Progenitor cell of endocrine pancreas (in vitro differentiated cells): ENCODE measurements at regions not wholly inside any gene's neighbourhood (a gene's known extent, or its start where the extent isn't known, plus 50 kb on each side); places are given as distances from the start of the nearest gene placed in this dataset.

Experiments used
- DNase-seq: peaks from one replicate; pipeline ENCODE4 v3.0.0; 2021; ENCODE audit warnings: low spot score; ENCODE audit not compliant: unreplicated experiment
- H3K27ac Mint-ChIP-seq: 2 replicates; pipeline ENCODE4 v1.8.0; 2021; ENCODE audit warnings: mild to moderate bottlenecking, moderate library complexity, mixed read lengths
- H3K27me3 Mint-ChIP-seq: 2 replicates; pipeline ENCODE4 v1.8.0; 2021; ENCODE audit warnings: mixed read lengths
- H3K36me3 Mint-ChIP-seq: 2 replicates; pipeline ENCODE4 v1.8.0; 2022; ENCODE audit warnings: mixed read lengths; ENCODE audit not compliant: insufficient read depth
- H3K4me1 Mint-ChIP-seq: 2 replicates; pipeline ENCODE4 v1.8.0; 2021; ENCODE audit warnings: low read depth, mixed read lengths
- H3K4me3 Mint-ChIP-seq: 2 replicates; pipeline ENCODE4 v1.8.0; 2021; ENCODE audit warnings: low read depth, mild to moderate bottlenecking, moderate library complexity, mixed read lengths
- H3K9me3 Mint-ChIP-seq: 2 replicates; pipeline ENCODE4 v1.8.0; 2021; ENCODE audit warnings: low read depth, mixed read lengths
- CTCF ChIP-seq: fragments of 200-600 bp; sonication (generic); IDR thresholded peaks from one replicate; pipeline ENCODE4 v1.5.0; 2021; ENCODE audit warnings: antibody characterized with exemption, mild to moderate bottlenecking; ENCODE audit not compliant: unreplicated experiment

- no peaks in the 10 kb centered on the region for H3K4me1 Mint-ChIP-seq
- no peak overlapping the region for H3K27ac Mint-ChIP-seq
- H3K27me3 Mint-ChIP-seq = no peaks in the 10 kb centered on the region
- no peaks in the 10 kb centered on the region for H3K36me3 Mint-ChIP-seq
- H3K4me3 Mint-ChIP-seq = no peak overlapping the region
- DNase-seq = no peak
- TF ChIP-seq CTCF = no peak
- H3K9me3 Mint-ChIP-seq = no peaks in the 10 kb centered on the region
Observed at GRCh38 chr3:152093901-152094300, 174.8 kb upstream of the MBNL1 start.

- H3K9me3 Mint-ChIP-seq = no peaks in the 10 kb centered on the region
- no peaks in the 10 kb centered on the region for H3K27me3 Mint-ChIP-seq
- H3K4me1 Mint-ChIP-seq = no peaks in the 10 kb centered on the region
- TF ChIP-seq CTCF = no peak
- H3K4me3 Mint-ChIP-seq = no peak overlapping the region
- no peak overlapping the region for H3K27ac Mint-ChIP-seq
- DNase-seq = no peak
- H3K36me3 Mint-ChIP-seq = no peaks in the 10 kb centered on the region
Observed at GRCh38 chr3:152094406-152094805, 174.3 kb upstream of the MBNL1 start.

GRCh38 chr3:152095472-152095871 lies 173.3 kb upstream of the MBNL1 start:
- no peaks in the 10 kb centered on the region for H3K27me3 Mint-ChIP-seq
- DNase-seq = no peak
- no peaks in the 10 kb centered on the region for H3K36me3 Mint-ChIP-seq
- H3K27ac Mint-ChIP-seq = no peak overlapping the region
- H3K9me3 Mint-ChIP-seq = no peaks in the 10 kb centered on the region
- H3K4me1 Mint-ChIP-seq = no peaks in the 10 kb centered on the region
- no peak for TF ChIP-seq CTCF
- H3K4me3 Mint-ChIP-seq = no peak overlapping the region

- H3K27ac Mint-ChIP-seq = no peak overlapping the region
- H3K27me3 Mint-ChIP-seq = no peaks in the 10 kb centered on the region
- no peaks in the 10 kb centered on the region for H3K9me3 Mint-ChIP-seq
- H3K4me3 Mint-ChIP-seq = no peak overlapping the region
- no peak for DNase-seq
- H3K4me1 Mint-ChIP-seq = peaks cover 2% of the 10 kb centered on the region
- no peak for TF ChIP-seq CTCF
- no peaks in the 10 kb centered on the region for H3K36me3 Mint-ChIP-seq
Observed at GRCh38 chr3:152096280-152096906, 172.3 kb upstream of the MBNL1 start.

GRCh38 chr3:152097120-152097519 lies 171.6 kb upstream of the MBNL1 start:
- Mint-ChIP-seq H3K27me3 (no peaks in the 10 kb centered on the region), H3K4me3 (no peak overlapping the region), H3K27ac (no peak overlapping the region), H3K36me3 (no peaks in the 10 kb centered on the region), H3K9me3 (no peaks in the 10 kb centered on the region), H3K4me1 (peaks cover 2% of the 10 kb centered on the region)
- no peak for DNase-seq
- TF ChIP-seq CTCF = no peak
